CD14-positive monocyte (primary cell): ENCODE measurements at regions not wholly inside any gene's neighbourhood (a gene's known extent, or its start where the extent isn't known, plus 50 kb on each side); places are given as distances from the start of the nearest gene placed in this dataset.

ENCODE experiments used
- DNase-seq, 3 donors: peaks; one replicate each; pipeline ENCODE4 v3.0.0-alpha.2; 2011 to 2022
- H2AFZ ChIP-seq: 2 replicates; pipeline ENCODE4 v1.6.0; 2012; ENCODE audit warnings: mild to moderate bottlenecking, low read depth, low read length, inconsistent platforms; ENCODE audit not compliant: insufficient read depth, poor library complexity, severe bottlenecking
- H3K27ac ChIP-seq, 2 donors: 1 replicate in 1 of 2; 2 replicates in 1 of 2; pipeline ENCODE4 v1.5.1; 2012 to 2013; ENCODE audit warnings: low read length in 2 of 2, control low read depth in 1 of 2, inconsistent platforms in 1 of 2, low read depth in 1 of 2, mild to moderate bottlenecking in 1 of 2
- H3K27me3 ChIP-seq, 2 donors: one replicate each; pipeline versions ENCODE4 v1.6.0 to v1.6.1; 2011 to 2013; ENCODE audit warnings: low read length in 2 of 2; ENCODE audit not compliant: control insufficient read depth in 2 of 2, insufficient read depth in 2 of 2
- H3K36me3 ChIP-seq, 2 donors: replicated peaks in 1 of 2; 1 replicate in 1 of 2; 2 replicates in 1 of 2; pipeline versions ENCODE4 v1.5.1 to v1.6.1; 2012 to 2013; ENCODE audit warnings: low read length in 2 of 2, control low read depth in 1 of 2, inconsistent platforms in 1 of 2, mild to moderate bottlenecking in 1 of 2; ENCODE audit not compliant: insufficient read depth in 2 of 2, control insufficient read depth in 1 of 2
- H3K4me1 ChIP-seq, 2 donors: 1 replicate in 1 of 2; 2 replicates in 1 of 2; pipeline versions ENCODE4 v1.5.1 to v1.6.1; 2012 to 2013; ENCODE audit warnings: low read length in 2 of 2, control low read depth in 1 of 2, inconsistent platforms in 1 of 2, mild to moderate bottlenecking in 1 of 2, moderate library complexity in 1 of 2; ENCODE audit not compliant: insufficient read depth in 2 of 2, control insufficient read depth in 1 of 2
- H3K4me2 ChIP-seq: replicated peaks from 2 replicates; pipeline ENCODE3; 2012; ENCODE audit warnings: low read length, moderate library complexity, mild to moderate bottlenecking; ENCODE audit not compliant: poor library complexity, severe bottlenecking; ENCODE audit errors: extremely low read depth
- H3K4me3 ChIP-seq, 3 experiments: fragments of 200-600 bp in 1 of 3; sonication (generic) in 1 of 3; replicated peaks in 1 of 3; 1 replicate in 2 of 3; 2 replicates in 1 of 3; pipeline ENCODE4 v1.5.1; 2011 to 2013; ENCODE audit warnings: low read length in 3 of 3, mild to moderate bottlenecking in 3 of 3, control low read depth in 2 of 3, low read depth in 2 of 3, inconsistent platforms in 1 of 3, moderate library complexity in 1 of 3
- H3K79me2 ChIP-seq: 2 replicates; pipeline ENCODE4 v1.6.0; 2012; ENCODE audit warnings: mild to moderate bottlenecking, control low read depth, inconsistent platforms, low read length, moderate library complexity; ENCODE audit not compliant: insufficient read depth
- H3K9ac ChIP-seq: 2 replicates; pipeline ENCODE4 v1.6.0; 2017; ENCODE audit warnings: low read length, mild to moderate bottlenecking; ENCODE audit not compliant: insufficient read depth, poor library complexity, severe bottlenecking
- H3K9me3 ChIP-seq, 2 donors: replicated peaks in 1 of 2; 1 replicate in 1 of 2; 2 replicates in 1 of 2; pipeline versions ENCODE4 v1.5.1 to v1.6.1; 2012 to 2013; ENCODE audit warnings: low read length in 2 of 2, control low read depth in 1 of 2; ENCODE audit not compliant: control insufficient read depth in 1 of 2, insufficient read depth in 1 of 2
- H4K20me1 ChIP-seq: 2 replicates; pipeline ENCODE4 v1.6.0; 2012; ENCODE audit warnings: mild to moderate bottlenecking, low read length, control low read depth, moderate library complexity; ENCODE audit not compliant: insufficient read depth
- H3K27ac Mint-ChIP-seq, 7 donors: one replicate each; pipeline ENCODE4 v1.8.0; 2020; ENCODE audit warnings: mild to moderate bottlenecking in 7 of 7, mixed read lengths in 7 of 7, moderate library complexity in 6 of 7, inconsistent platforms in 2 of 7
- H3K27me3 Mint-ChIP-seq, 3 donors: one replicate each; pipeline ENCODE4 v1.8.0; 2021 to 2022; ENCODE audit warnings: low read depth in 3 of 3, mild to moderate bottlenecking in 3 of 3, mixed read lengths in 3 of 3, moderate library complexity in 3 of 3, inconsistent platforms in 1 of 3
- H3K36me3 Mint-ChIP-seq, 2 donors: one replicate each; pipeline ENCODE4 v1.8.0; 2020; ENCODE audit warnings: mixed read lengths in 2 of 2, inconsistent platforms in 1 of 2, mild to moderate bottlenecking in 1 of 2
- H3K4me1 Mint-ChIP-seq: one replicate; pipeline ENCODE4 v1.8.0; 2020; ENCODE audit warnings: mild to moderate bottlenecking, mixed read lengths
- H3K4me3 Mint-ChIP-seq, 2 donors: one replicate each; pipeline ENCODE4 v1.8.0; 2020; ENCODE audit warnings: mild to moderate bottlenecking in 2 of 2, mixed read lengths in 2 of 2, moderate library complexity in 1 of 2
- H3K9me3 Mint-ChIP-seq, 7 donors: one replicate each; pipeline ENCODE4 v1.8.0; 2020 to 2022; ENCODE audit warnings: mixed read lengths in 7 of 7, mild to moderate bottlenecking in 6 of 7, moderate library complexity in 6 of 7, inconsistent platforms in 2 of 7
- WGBS: methylation state at CpG from one replicate; pipeline ENCODE4 v1.1.5; 2013; ENCODE audit warnings: missing lambda C conversion rate; ENCODE audit not compliant: insufficient coverage; 5-methylcytosine and 5-hydroxymethylcytosine counted together
- intact Hi-C, 2 donors: fragments of 100-400 bp; cut with micrococcal nuclease; formaldehyde crosslinking; loops; one replicate each; pipeline versions ENCODE4 v1.15.0 to v1.15.1; 2023
- TF ChIP-seq, protein P1 (sequence below): fragments of 200-600 bp; IDR thresholded peaks from one replicate; pipeline ENCODE4 v1.8.0; 2022; ENCODE audit warnings: antibody characterized with exemption, mild to moderate bottlenecking

GRCh38 chr2:57920342-57920939 lies 126.2 kb upstream of the VRK2 start:
- Mint-ChIP-seq H3K9me3 (peaks cover 0 to 2% (median 0%) of the 10 kb centered on the region in 7 donors), H3K36me3 (no peaks in the 10 kb centered on the region), H3K27ac (no peak overlapping the region), H3K4me3 (no peak overlapping the region), H3K4me1 (peaks cover 11% of the 10 kb centered on the region), H3K27me3 (no peaks in the 10 kb centered on the region)
- no peak for DNase-seq
- H3K4me3 ChIP-seq, result no peak overlapping the region
- intact Hi-C loops, result no loop called here
- H3K27ac ChIP-seq, result no peak overlapping the region
- no CpG with 5 or more reads among the region's 5 CpGs for WGBS
- no peaks in the 10 kb centered on the region for H3K27me3 ChIP-seq
- no peak overlapping the region for H3K4me2 ChIP-seq
- H3K9me3 ChIP-seq, result no peaks in the 10 kb centered on the region
- TF ChIP-seq, protein P1, sequence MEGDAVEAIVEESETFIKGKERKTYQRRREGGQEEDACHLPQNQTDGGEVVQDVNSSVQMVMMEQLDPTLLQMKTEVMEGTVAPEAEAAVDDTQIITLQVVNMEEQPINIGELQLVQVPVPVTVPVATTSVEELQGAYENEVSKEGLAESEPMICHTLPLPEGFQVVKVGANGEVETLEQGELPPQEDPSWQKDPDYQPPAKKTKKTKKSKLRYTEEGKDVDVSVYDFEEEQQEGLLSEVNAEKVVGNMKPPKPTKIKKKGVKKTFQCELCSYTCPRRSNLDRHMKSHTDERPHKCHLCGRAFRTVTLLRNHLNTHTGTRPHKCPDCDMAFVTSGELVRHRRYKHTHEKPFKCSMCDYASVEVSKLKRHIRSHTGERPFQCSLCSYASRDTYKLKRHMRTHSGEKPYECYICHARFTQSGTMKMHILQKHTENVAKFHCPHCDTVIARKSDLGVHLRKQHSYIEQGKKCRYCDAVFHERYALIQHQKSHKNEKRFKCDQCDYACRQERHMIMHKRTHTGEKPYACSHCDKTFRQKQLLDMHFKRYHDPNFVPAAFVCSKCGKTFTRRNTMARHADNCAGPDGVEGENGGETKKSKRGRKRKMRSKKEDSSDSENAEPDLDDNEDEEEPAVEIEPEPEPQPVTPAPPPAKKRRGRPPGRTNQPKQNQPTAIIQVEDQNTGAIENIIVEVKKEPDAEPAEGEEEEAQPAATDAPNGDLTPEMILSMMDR, result no peak
- no peaks in the 10 kb centered on the region for H4K20me1 ChIP-seq
- H3K36me3 ChIP-seq, result no peaks in the 10 kb centered on the region
- H3K9ac ChIP-seq, result no peak overlapping the region
- H2AFZ ChIP-seq, result no peak overlapping the region
- no peaks in the 10 kb centered on the region for H3K79me2 ChIP-seq
- H3K4me1 ChIP-seq, result no peaks in the 10 kb centered on the region

- no peak overlapping the region for H3K9ac ChIP-seq
- DNase-seq, result no peak
- H3K36me3 ChIP-seq, result no peaks in the 10 kb centered on the region
- no peaks in the 10 kb centered on the region for H3K4me1 ChIP-seq
- intact Hi-C loops, result no loop called here
- H3K4me1 Mint-ChIP-seq, result no peaks in the 10 kb centered on the region
- no peak overlapping the region for H3K4me3 ChIP-seq
- no peak overlapping the region for H3K4me2 ChIP-seq
- no peak overlapping the region for H3K27ac ChIP-seq
- peaks cover 0 to 3% (median 0%) of the 10 kb centered on the region in 3 donors for H3K27me3 Mint-ChIP-seq
- no peak overlapping the region for H3K27ac Mint-ChIP-seq
- H2AFZ ChIP-seq, result no peak overlapping the region
- peaks cover 23 to 46% (median 32%) of the 10 kb centered on the region in 7 donors for H3K9me3 Mint-ChIP-seq
- H4K20me1 ChIP-seq, result no peaks in the 10 kb centered on the region
- no peak overlapping the region for H3K4me3 Mint-ChIP-seq
- TF ChIP-seq, protein P1, result no peak
- no peaks in the 10 kb centered on the region for H3K36me3 Mint-ChIP-seq
- H3K79me2 ChIP-seq, result no peaks in the 10 kb centered on the region
- peaks cover 20% of the 10 kb centered on the region in 2 donors for H3K9me3 ChIP-seq
- no peaks in the 10 kb centered on the region for H3K27me3 ChIP-seq
Observed at GRCh38 chr2:57934659-57935058, 111.9 kb upstream of the VRK2 start.
